GM12878 (cell line): ENCODE measurements at regions not wholly inside any gene's neighbourhood (a gene's known extent, or its start where the extent isn't known, plus 50 kb on each side); places are given as distances from the start of the nearest gene placed in this dataset.

ENCODE experiments used
- ATF7 ChIP-seq: fragments of 450-650 bp; IDR thresholded peaks from 2 replicates; pipeline ENCODE4 v1.6.1; 2016; ENCODE audit warnings: low read depth, mild to moderate bottlenecking
- GATAD2B ChIP-seq: fragments of 450-650 bp; conservative IDR thresholded peaks from 2 replicates; pipeline ENCODE4 v1.6.1; 2017; ENCODE audit warnings: low read depth, mild to moderate bottlenecking, moderate library complexity
- IKZF2 ChIP-seq, 2 experiments: fragments of 450-650 bp; IDR thresholded peaks; 2 replicates each; pipeline ENCODE4 v1.6.1; 2017; ENCODE audit warnings: mild to moderate bottlenecking in 2 of 2, moderate library complexity in 2 of 2
- IRF4 ChIP-seq: IDR thresholded peaks from 2 replicates; pipeline ENCODE4 v1.6.1; 2011; ENCODE audit warnings: low read depth, low read length
- JUND ChIP-seq: IDR thresholded peaks from 2 replicates; pipeline ENCODE4 v1.6.1; 2012; ENCODE audit warnings: low read depth, mild to moderate bottlenecking, low read length, improper control_type of control experiment, moderate library complexity
- KDM1A ChIP-seq: fragments of 200-600 bp; sonication (generic); IDR thresholded peaks from 2 replicates; pipeline ENCODE4 v1.6.1; 2016; ENCODE audit warnings: borderline replicate concordance
- MEF2B ChIP-seq: fragments of 450-650 bp; IDR thresholded peaks from 2 replicates; pipeline ENCODE4 v1.6.1; 2018; ENCODE audit warnings: mild to moderate bottlenecking, moderate library complexity; ENCODE audit not compliant: partially characterized antibody, poor library complexity, severe bottlenecking
- NR2F1 ChIP-seq: fragments of 450-650 bp; conservative IDR thresholded peaks from 2 replicates; pipeline ENCODE4 v1.6.1; 2017; ENCODE audit warnings: mild to moderate bottlenecking
- PML ChIP-seq: IDR thresholded peaks from 2 replicates; pipeline ENCODE4 v1.6.1; 2012; ENCODE audit warnings: low read length, inconsistent platforms
- POLR2A ChIP-seq: IDR thresholded peaks from 2 replicates; pipeline ENCODE4 v1.6.1; 2011; ENCODE audit warnings: low read depth, mild to moderate bottlenecking, low read length
- POLR2AphosphoS2 ChIP-seq: IDR thresholded peaks from 2 replicates; pipeline ENCODE4 v1.6.1; 2011; ENCODE audit warnings: low read depth, mild to moderate bottlenecking, low read length, improper control_type of control experiment, moderate library complexity
- RELA ChIP-seq: fragments of 450-650 bp; IDR thresholded peaks from 2 replicates; pipeline ENCODE4 v1.8.0; 2014; ENCODE audit warnings: borderline replicate concordance; ENCODE audit not compliant: partially characterized antibody
- RUNX3 ChIP-seq: IDR thresholded peaks from 2 replicates; pipeline ENCODE4 v1.6.1; 2012; ENCODE audit warnings: low read length, inconsistent platforms
- SIX5 ChIP-seq: IDR thresholded peaks from 2 replicates; pipeline ENCODE4 v1.6.1; 2011; ENCODE audit warnings: mild to moderate bottlenecking, low read depth, low read length, moderate library complexity; ENCODE audit not compliant: severe bottlenecking
- TCF3 ChIP-seq: IDR thresholded peaks from 2 replicates; pipeline ENCODE4 v1.6.1; 2012; ENCODE audit warnings: low read depth, mild to moderate bottlenecking, low read length, borderline replicate concordance; ENCODE audit not compliant: insufficient read depth
- TF ChIP-seq, protein P1 (sequence below): fragments of 150-350 bp; IDR thresholded peaks from 2 replicates; pipeline ENCODE4 v1.6.1; 2016; ENCODE audit warnings: low read depth, low read length
- TF ChIP-seq, protein P2 (sequence below): fragments of 450-650 bp; IDR thresholded peaks from 2 replicates; pipeline ENCODE4 v1.6.1; 2018; ENCODE audit warnings: mild to moderate bottlenecking, low read depth, moderate library complexity; ENCODE audit not compliant: partially characterized antibody
- TF ChIP-seq, protein P3 (sequence below): IDR thresholded peaks from 2 replicates; pipeline ENCODE4 v1.6.1; 2011; ENCODE audit warnings: mild to moderate bottlenecking, low read depth, low read length, moderate library complexity; ENCODE audit not compliant: insufficient replicate concordance

DNA sequence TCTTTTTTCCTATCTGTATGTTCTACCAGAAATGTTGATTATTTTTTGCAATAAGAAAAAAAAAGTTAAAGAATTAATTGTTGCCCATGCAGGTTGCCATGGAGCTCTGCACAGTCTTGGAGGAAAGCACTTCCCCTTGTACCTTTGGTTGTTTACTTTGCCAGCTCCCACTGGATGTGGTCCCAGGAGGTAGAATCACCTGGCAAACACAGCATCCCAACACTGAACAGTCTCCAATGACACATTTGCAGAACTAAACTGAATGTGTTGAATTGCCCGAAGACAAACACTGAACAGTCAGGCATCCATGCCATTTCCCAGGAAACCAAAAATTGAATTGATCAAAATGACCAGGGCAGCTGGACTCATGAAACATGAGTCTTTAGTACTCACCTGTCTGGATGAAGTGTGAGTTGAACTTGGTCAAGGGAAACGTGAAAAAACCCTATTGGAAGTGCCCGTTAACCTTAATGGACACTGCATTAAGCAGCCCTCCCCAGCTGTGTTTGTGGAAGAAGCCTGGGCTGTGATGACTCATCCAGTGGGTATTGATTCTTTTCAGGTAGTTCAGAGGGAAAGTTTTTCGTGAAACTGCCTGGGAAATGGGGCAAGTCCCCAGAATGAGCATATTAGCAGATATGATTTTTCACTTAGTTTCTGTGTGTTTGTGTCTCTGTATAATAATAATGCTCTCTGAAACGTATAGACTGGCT lies 284.7 kb upstream of the STT3B start (continued):
- TF ChIP-seq, protein P1, sequence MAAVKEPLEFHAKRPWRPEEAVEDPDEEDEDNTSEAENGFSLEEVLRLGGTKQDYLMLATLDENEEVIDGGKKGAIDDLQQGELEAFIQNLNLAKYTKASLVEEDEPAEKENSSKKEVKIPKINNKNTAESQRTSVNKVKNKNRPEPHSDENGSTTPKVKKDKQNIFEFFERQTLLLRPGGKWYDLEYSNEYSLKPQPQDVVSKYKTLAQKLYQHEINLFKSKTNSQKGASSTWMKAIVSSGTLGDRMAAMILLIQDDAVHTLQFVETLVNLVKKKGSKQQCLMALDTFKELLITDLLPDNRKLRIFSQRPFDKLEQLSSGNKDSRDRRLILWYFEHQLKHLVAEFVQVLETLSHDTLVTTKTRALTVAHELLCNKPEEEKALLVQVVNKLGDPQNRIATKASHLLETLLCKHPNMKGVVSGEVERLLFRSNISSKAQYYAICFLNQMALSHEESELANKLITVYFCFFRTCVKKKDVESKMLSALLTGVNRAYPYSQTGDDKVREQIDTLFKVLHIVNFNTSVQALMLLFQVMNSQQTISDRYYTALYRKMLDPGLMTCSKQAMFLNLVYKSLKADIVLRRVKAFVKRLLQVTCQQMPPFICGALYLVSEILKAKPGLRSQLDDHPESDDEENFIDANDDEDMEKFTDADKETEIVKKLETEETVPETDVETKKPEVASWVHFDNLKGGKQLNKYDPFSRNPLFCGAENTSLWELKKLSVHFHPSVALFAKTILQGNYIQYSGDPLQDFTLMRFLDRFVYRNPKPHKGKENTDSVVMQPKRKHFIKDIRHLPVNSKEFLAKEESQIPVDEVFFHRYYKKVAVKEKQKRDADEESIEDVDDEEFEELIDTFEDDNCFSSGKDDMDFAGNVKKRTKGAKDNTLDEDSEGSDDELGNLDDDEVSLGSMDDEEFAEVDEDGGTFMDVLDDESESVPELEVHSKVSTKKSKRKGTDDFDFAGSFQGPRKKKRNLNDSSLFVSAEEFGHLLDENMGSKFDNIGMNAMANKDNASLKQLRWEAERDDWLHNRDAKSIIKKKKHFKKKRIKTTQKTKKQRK = no peak
- TF ChIP-seq TCF3 (peak; percentile 81; the same call in 1 of the 2 replicates), IRF4 (peak; percentile 60; the same call in 1 of the 2 replicates), GATAD2B (0 out of 2 replicates have a peak, but pooled peaks have one; percentile 75), POLR2A (no peak), MEF2B (peak; percentile 70), KDM1A (no peak), JUND (peak; percentile 79; the same call in 1 of the 2 replicates), RELA (peak; percentile 61), ATF7 (peak; percentile 66), SIX5 (no peak), RUNX3 (peak; percentile 82), POLR2AphosphoS2 (no peak), NR2F1 (peak; percentile 31; the same call in 1 of the 2 replicates), IKZF2 (IDR thresholded peaks at IDR 0.05) (peak; percentile 87 to 89), PML (peak; percentile 68; the same call in 1 of the 2 replicates)
- TF ChIP-seq, protein P2, sequence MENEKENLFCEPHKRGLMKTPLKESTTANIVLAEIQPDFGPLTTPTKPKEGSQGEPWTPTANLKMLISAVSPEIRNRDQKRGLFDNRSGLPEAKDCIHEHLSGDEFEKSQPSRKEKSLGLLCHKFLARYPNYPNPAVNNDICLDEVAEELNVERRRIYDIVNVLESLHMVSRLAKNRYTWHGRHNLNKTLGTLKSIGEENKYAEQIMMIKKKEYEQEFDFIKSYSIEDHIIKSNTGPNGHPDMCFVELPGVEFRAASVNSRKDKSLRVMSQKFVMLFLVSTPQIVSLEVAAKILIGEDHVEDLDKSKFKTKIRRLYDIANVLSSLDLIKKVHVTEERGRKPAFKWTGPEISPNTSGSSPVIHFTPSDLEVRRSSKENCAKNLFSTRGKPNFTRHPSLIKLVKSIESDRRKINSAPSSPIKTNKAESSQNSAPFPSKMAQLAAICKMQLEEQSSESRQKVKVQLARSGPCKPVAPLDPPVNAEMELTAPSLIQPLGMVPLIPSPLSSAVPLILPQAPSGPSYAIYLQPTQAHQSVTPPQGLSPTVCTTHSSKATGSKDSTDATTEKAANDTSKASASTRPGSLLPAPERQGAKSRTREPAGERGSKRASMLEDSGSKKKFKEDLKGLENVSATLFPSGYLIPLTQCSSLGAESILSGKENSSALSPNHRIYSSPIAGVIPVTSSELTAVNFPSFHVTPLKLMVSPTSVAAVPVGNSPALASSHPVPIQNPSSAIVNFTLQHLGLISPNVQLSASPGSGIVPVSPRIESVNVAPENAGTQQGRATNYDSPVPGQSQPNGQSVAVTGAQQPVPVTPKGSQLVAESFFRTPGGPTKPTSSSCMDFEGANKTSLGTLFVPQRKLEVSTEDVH = no peak
- TF ChIP-seq, protein P3, sequence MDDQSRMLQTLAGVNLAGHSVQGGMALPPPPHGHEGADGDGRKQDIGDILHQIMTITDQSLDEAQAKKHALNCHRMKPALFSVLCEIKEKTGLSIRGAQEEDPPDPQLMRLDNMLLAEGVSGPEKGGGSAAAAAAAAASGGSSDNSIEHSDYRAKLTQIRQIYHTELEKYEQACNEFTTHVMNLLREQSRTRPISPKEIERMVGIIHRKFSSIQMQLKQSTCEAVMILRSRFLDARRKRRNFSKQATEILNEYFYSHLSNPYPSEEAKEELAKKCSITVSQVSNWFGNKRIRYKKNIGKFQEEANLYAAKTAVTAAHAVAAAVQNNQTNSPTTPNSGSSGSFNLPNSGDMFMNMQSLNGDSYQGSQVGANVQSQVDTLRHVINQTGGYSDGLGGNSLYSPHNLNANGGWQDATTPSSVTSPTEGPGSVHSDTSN = no peak
